ENCODE measurements at regions not wholly inside any gene's neighbourhood (a gene's known extent, or its start where the extent isn't known, plus 50 kb on each side); places are given as distances from the start of the nearest gene placed in this dataset.

GRCh38 chr12:13744561-13744960 is 236.8 kb downstream of the GRIN2B start:
- Histone ChIP-seq H3K4me1 (peaks cover 0 to 4% (median 0%) of the 10 kb centered on the region in 3 donors), H3K27ac (no peak overlapping the region), H3K4me3 (no peak overlapping the region), H3K36me3 (no peaks in the 10 kb centered on the region), H3K27me3 (peaks cover 11% of the 10 kb centered on the region), H3K9me3 (no peaks in the 10 kb centered on the region)
- TF ChIP-seq POLR2A (IDR thresholded peaks at IDR 0.05) (no peak), EP300 (IDR thresholded peaks at IDR 0.05) (no peak), POLR2AphosphoS5 (IDR thresholded peaks at IDR 0.05) (no peak), CTCF (IDR thresholded peaks at IDR 0.05) (no peak)
- WGBS, 2 donors (ENCODE audit: low coverage in 1 of 2): 74 to 77% methylated on average over 8 of the region's 9 CpGs
- ATAC-seq: no peak

- no peak overlapping the region for H3K27ac ChIP-seq
- WGBS, 2 donors (ENCODE audit: low coverage in 1 of 2): 61 to 74% methylated on average over 6 of the region's 6 CpGs
- H3K4me1 ChIP-seq: peaks cover 0 to 4% (median 0%) of the 10 kb centered on the region in 3 donors
- no peak overlapping the region for H3K4me3 ChIP-seq
- no peak for ATAC-seq
- no peaks in the 10 kb centered on the region for H3K27me3 ChIP-seq
- H3K9me3 ChIP-seq: no peaks in the 10 kb centered on the region
- H3K36me3 ChIP-seq: no peaks in the 10 kb centered on the region
- TF ChIP-seq POLR2AphosphoS5 (IDR thresholded peaks at IDR 0.05) (no peak), EP300 (IDR thresholded peaks at IDR 0.05) (no peak)
These were observed 241.3 kb downstream of the GRIN2B start for GRCh38 chr12:13740149-13740545.

- Histone ChIP-seq H3K36me3 (no peaks in the 10 kb centered on the region), H3K4me1 (peaks cover 0 to 4% (median 0%) of the 10 kb centered on the region in 3 donors), H3K4me3 (no peak overlapping the region), H3K27me3 (no peaks in the 10 kb centered on the region), H3K9me3 (no peaks in the 10 kb centered on the region), H3K27ac (no peak overlapping the region)
- ATAC-seq: no peak
- 74 to 79% methylated on average over 3 to 4 of the region's 5 CpGs for WGBS, 2 donors (ENCODE audit: low coverage in 1 of 2)
- no peak for TF ChIP-seq POLR2A (IDR thresholded peaks at IDR 0.05)
- TF ChIP-seq EP300 (IDR thresholded peaks at IDR 0.05): no peak
- TF ChIP-seq POLR2AphosphoS5 (IDR thresholded peaks at IDR 0.05): no peak
- TF ChIP-seq CTCF (IDR thresholded peaks at IDR 0.05): no peak
These were observed 245.7 kb downstream of the GRIN2B start for GRCh38 chr12:13735734-13736133.

GRCh38 chr12:13734584-13735152 is 246.7 kb downstream of the GRIN2B start:
- no peaks in the 10 kb centered on the region for H3K9me3 ChIP-seq
- TF ChIP-seq POLR2A (IDR thresholded peaks at IDR 0.05) (no peak), CTCF (IDR thresholded peaks at IDR 0.05) (no peak), POLR2AphosphoS5 (IDR thresholded peaks at IDR 0.05) (no peak), EP300 (IDR thresholded peaks at IDR 0.05) (no peak)
- no peak overlapping the region for H3K27ac ChIP-seq
- no peaks in the 10 kb centered on the region for H3K27me3 ChIP-seq
- H3K36me3 ChIP-seq: no peaks in the 10 kb centered on the region
- ATAC-seq: no peak
- 48 to 57% methylated on average over 1 to 2 of the region's 2 CpGs for WGBS, 2 donors (ENCODE audit: low coverage in 1 of 2)
- no peak overlapping the region for H3K4me3 ChIP-seq
- H3K4me1 ChIP-seq: peaks cover 0 to under 1% (median 0%) of the 10 kb centered on the region in 3 donors

- WGBS, 2 donors (ENCODE audit: low coverage in 1 of 2): 17 to 29% methylated on average over 1 of the region's 1 CpG
- Histone ChIP-seq H3K27ac (no peak overlapping the region), H3K27me3 (no peaks in the 10 kb centered on the region), H3K9me3 (no peaks in the 10 kb centered on the region), H3K4me3 (no peak overlapping the region), H3K36me3 (no peaks in the 10 kb centered on the region), H3K4me1 (no peaks in the 10 kb centered on the region)
- no peak for ATAC-seq
- TF ChIP-seq EP300 (IDR thresholded peaks at IDR 0.05) (no peak), CTCF (IDR thresholded peaks at IDR 0.05) (no peak), POLR2AphosphoS5 (IDR thresholded peaks at IDR 0.05) (no peak), POLR2A (IDR thresholded peaks at IDR 0.05) (no peak)
These were observed 253.7 kb downstream of the GRIN2B start for GRCh38 chr12:13727707-13728195.
